ENCODE measurements at regions not wholly inside any gene's neighbourhood (a gene's known extent, or its start where the extent isn't known, plus 50 kb on each side); places are given as distances from the start of the nearest gene placed in this dataset.
"Not testable (repeated sequence)": the region's sequence is repeated elsewhere in the genome, so short reads cannot be mapped to it uniquely, and the experiment has no call there.

GRCh38 chr11:44474702-44475101 is 90.8 kb upstream of the CD82 start:
- Histone ChIP-seq H3K9me3 (ENCODE audit: control insufficient read depth, insufficient read depth, low read depth, low read length) (no peaks in the 10 kb centered on the region), H3K36me3 (ENCODE audit: control insufficient read depth, insufficient read depth, low read length) (no peaks in the 10 kb centered on the region), H3K27ac (ENCODE audit: low read length) (no peak overlapping the region), H3K27me3 (ENCODE audit: control insufficient read depth, insufficient read depth, low read length) (peaks cover 5% of the 10 kb centered on the region; the same call in 1 of the 2 replicates), H3K4me3 (ENCODE audit: low read depth in 2 of 2, low read length in 2 of 2) (no peak overlapping the region), H3K4me1 (ENCODE audit: control insufficient read depth, insufficient read depth, low read length) (no peaks in the 10 kb centered on the region)
- no TSS peak for BruUV-seq (replicated peaks)
- intact Hi-C loops (cut with micrococcal nuclease; ENCODE audit: unreplicated experiment), result no loop called here
- ATAC-seq (no peak), DNase-seq (ENCODE audit: low read depth, low spot score) (no peak)
- TF ChIP-seq REST (IDR thresholded peaks at IDR 0.05; ENCODE audit: insufficient read depth in 1 of 2, low read depth in 2 of 2, low read length in 1 of 2), result no peak
- no peak for TF ChIP-seq TCF7L2 (IDR thresholded peaks at IDR 0.05; ENCODE audit: low read depth, low read length)
- TF ChIP-seq POLR2AphosphoS5 (IDR thresholded peaks at IDR 0.05; ENCODE audit: low read depth, low read length), result no peak
- no peak for TF ChIP-seq CTCF (IDR thresholded peaks at IDR 0.05)
- no peak for TF ChIP-seq SIN3A (IDR thresholded peaks at IDR 0.05; ENCODE audit: borderline replicate concordance, insufficient read depth, low read depth, low read length)
- POLR2A ChIA-PET, result no interaction called here
- CTCF ChIA-PET, result no interaction called here
- in situ Hi-C loops (cut with HindIII; ENCODE audit: low pct_unique_long_range_greater_than_20kb, low sequenced_read_pairs), result no loop called here

- no peak for TF ChIP-seq TCF7L2 (IDR thresholded peaks at IDR 0.05; ENCODE audit: low read depth, low read length)
- no peak for TF ChIP-seq POLR2AphosphoS5 (IDR thresholded peaks at IDR 0.05; ENCODE audit: low read depth, low read length)
- in situ Hi-C loops (cut with HindIII; ENCODE audit: low pct_unique_long_range_greater_than_20kb, low sequenced_read_pairs) (no loop called here), intact Hi-C loops (cut with micrococcal nuclease; ENCODE audit: unreplicated experiment) (no loop called here)
- Histone ChIP-seq H3K4me3 (ENCODE audit: low read depth in 2 of 2, low read length in 2 of 2) (no peak overlapping the region), H3K4me1 (ENCODE audit: control insufficient read depth, insufficient read depth, low read length) (no peaks in the 10 kb centered on the region), H3K9me3 (ENCODE audit: control insufficient read depth, insufficient read depth, low read depth, low read length) (no peaks in the 10 kb centered on the region), H3K36me3 (ENCODE audit: control insufficient read depth, insufficient read depth, low read length) (no peaks in the 10 kb centered on the region), H3K27me3 (ENCODE audit: control insufficient read depth, insufficient read depth, low read length) (peaks cover 6% of the 10 kb centered on the region; the same call in 1 of the 2 replicates), H3K27ac (ENCODE audit: low read length) (no peak overlapping the region)
- BruUV-seq (replicated peaks), result no TSS peak
- no peak for ATAC-seq
- ChIA-PET CTCF (no interaction called here), POLR2A (no interaction called here)
- DNase-seq (ENCODE audit: low read depth, low spot score), result no peak
Measured at GRCh38 chr11:44475114-44475686, 90.3 kb upstream of the CD82 start.

- H3K27me3 ChIP-seq (ENCODE audit: control insufficient read depth, insufficient read depth, low read length); H3K4me1 ChIP-seq (ENCODE audit: control insufficient read depth, insufficient read depth, low read length); POLR2A ChIA-PET; H3K4me3 ChIP-seq (ENCODE audit: low read depth in 2 of 2, low read length in 2 of 2); BruUV-seq (replicated peaks); H3K27ac ChIP-seq (ENCODE audit: low read length); H3K36me3 ChIP-seq (ENCODE audit: control insufficient read depth, insufficient read depth, low read length); ATAC-seq; DNase-seq (ENCODE audit: low read depth, low spot score); CTCF ChIA-PET; intact Hi-C loops (cut with micrococcal nuclease; ENCODE audit: unreplicated experiment); in situ Hi-C loops (cut with HindIII; ENCODE audit: low pct_unique_long_range_greater_than_20kb, low sequenced_read_pairs); H3K9me3 ChIP-seq (ENCODE audit: control insufficient read depth, insufficient read depth, low read depth, low read length): not testable (repeated sequence)
Measured at GRCh38 chr11:44482338-44482737, 83.1 kb upstream of the CD82 start.

All from Panc1 (cell line).